ENCODE measurements at regions not wholly inside any gene's neighbourhood (a gene's known extent, or its start where the extent isn't known, plus 50 kb on each side); places are given as distances from the start of the nearest gene placed in this dataset.
A peak's percentile ranks its signal among the peaks of the same experiment; 100 is the strongest.

DNA sequence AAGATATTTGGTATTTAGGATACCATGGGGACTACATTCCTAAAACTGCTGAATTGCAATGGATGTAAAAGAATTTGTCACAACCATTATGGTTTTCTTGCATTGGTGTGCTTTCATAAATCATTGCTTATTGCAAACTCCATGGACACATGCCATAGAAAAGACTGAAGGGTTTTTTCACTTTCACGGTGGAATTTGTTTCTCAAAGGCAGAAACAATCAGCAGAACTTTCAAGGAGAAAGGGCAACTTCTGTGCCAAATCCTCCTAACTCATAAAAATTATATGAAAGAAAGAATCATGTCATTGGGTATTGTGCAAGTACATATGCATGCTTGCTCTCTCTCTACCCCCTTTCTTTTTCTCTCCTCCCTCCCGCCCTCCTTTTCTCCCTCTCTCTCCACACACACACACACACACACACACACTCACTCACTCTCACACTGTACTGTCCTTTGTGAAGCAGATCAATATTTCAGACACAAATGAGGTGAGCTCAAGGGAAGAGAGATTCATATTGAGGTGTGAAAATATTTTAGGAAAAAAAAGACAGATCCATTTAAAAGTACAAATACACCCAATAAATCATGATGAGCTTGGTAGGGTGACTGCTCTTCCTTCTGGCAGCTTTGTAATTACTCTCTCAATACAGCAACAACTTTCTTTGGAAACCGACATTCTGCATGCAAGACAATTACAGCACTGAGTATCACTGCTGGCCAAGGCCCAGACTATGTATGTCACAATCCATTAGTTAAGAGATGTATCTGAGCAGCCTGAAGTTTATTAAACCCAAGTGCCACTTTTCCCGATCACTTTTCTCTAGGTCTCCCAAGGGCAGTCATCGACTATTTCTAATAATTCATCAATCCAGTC lies 492.6 kb downstream of the TUSC7 start:
- Histone ChIP-seq H3K27me3 (no peaks in the 10 kb centered on the region), H3K36me3 (no peaks in the 10 kb centered on the region), H3K4me1 (no peaks in the 10 kb centered on the region), H3K9me3 (replicated peaks in 1 of 11) (no peaks in the 10 kb centered on the region), H3K4me2 (no peak overlapping the region), H4K20me1 (no peaks in the 10 kb centered on the region), H3K27ac (no peak overlapping the region), H3K4me3 (no peak overlapping the region), H3K9ac (no peak overlapping the region)
- no peak for TF ChIP-seq Cebpa-rat (IDR thresholded peaks at IDR 0.05)

GRCh38 chr3:117217355-117217754 lies 507.8 kb downstream of the TUSC7 start:
- Histone ChIP-seq H3K4me3 (no peak overlapping the region), H3K27me3 (no peaks in the 10 kb centered on the region), H3K4me2 (no peak overlapping the region), H4K20me1 (no peaks in the 10 kb centered on the region), H3K36me3 (no peaks in the 10 kb centered on the region), H3K27ac (no peak overlapping the region), H3K4me1 (no peaks in the 10 kb centered on the region), H3K9me3 (replicated peaks in 1 of 11) (peaks cover 0 to 7% (median 5%) of the 10 kb centered on the region in 11 experiments; a peak in 11 of 22 replicates), H3K9ac (no peak overlapping the region)
- no peak for TF ChIP-seq Cebpa-rat (IDR thresholded peaks at IDR 0.05)

- H3K9ac ChIP-seq: no peak overlapping the region
- no peaks in the 10 kb centered on the region for H3K4me1 ChIP-seq
- TF ChIP-seq Cebpa-rat (IDR thresholded peaks at IDR 0.05): no peak
- H3K27me3 ChIP-seq: no peaks in the 10 kb centered on the region
- peaks cover 0 to 2% (median under 1%) of the 10 kb centered on the region in 11 experiments; a peak in 5 of 22 replicates for H3K9me3 ChIP-seq (replicated peaks in 1 of 11)
- no peaks in the 10 kb centered on the region for H4K20me1 ChIP-seq
- H3K4me2 ChIP-seq: no peak overlapping the region
- no peaks in the 10 kb centered on the region for H3K36me3 ChIP-seq
- no peak overlapping the region for H3K27ac ChIP-seq
- H3K4me3 ChIP-seq: no peak overlapping the region
These were observed 508.3 kb downstream of the TUSC7 start for GRCh38 chr3:117217760-117218316.

GRCh38 chr3:117218641-117219048 lies 509.1 kb downstream of the TUSC7 start:
- H3K4me3 ChIP-seq: no peak overlapping the region
- no peaks in the 10 kb centered on the region for H3K27me3 ChIP-seq
- H3K9ac ChIP-seq: no peak overlapping the region
- H3K9me3 ChIP-seq (replicated peaks in 1 of 11): no peaks in the 10 kb centered on the region
- no peak overlapping the region for H3K4me2 ChIP-seq
- no peak for TF ChIP-seq Cebpa-rat (IDR thresholded peaks at IDR 0.05)
- H3K4me1 ChIP-seq: no peaks in the 10 kb centered on the region
- no peaks in the 10 kb centered on the region for H3K36me3 ChIP-seq
- no peak overlapping the region for H3K27ac ChIP-seq
- H4K20me1 ChIP-seq: no peaks in the 10 kb centered on the region

DNA sequence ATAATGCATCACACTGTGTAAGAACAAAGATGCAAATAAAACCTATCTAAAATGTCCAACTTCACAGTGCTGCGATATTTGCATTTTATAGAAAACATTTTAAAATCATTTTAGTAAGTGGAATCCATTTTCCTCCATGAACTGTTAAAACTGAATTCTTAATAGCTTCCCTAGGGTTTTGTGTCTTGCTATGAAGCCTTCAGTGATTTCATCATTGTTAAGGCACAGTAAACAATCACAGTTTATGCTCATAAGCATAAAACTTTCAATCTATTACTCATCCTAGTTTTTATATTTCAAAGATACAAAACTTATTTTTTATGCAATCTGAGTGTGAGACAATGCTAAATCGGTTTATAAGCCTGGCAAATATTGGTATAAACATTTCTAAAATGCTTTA lies 509.7 kb downstream of the TUSC7 start:
- H3K27ac ChIP-seq: no peak overlapping the region
- no peaks in the 10 kb centered on the region for H3K9me3 ChIP-seq (replicated peaks in 1 of 11)
- no peaks in the 10 kb centered on the region for H3K4me1 ChIP-seq
- H3K4me3 ChIP-seq: no peak overlapping the region
- H3K4me2 ChIP-seq: no peak overlapping the region
- H3K27me3 ChIP-seq: no peaks in the 10 kb centered on the region
- no peaks in the 10 kb centered on the region for H3K36me3 ChIP-seq
- H3K9ac ChIP-seq: no peak overlapping the region
- no peaks in the 10 kb centered on the region for H4K20me1 ChIP-seq
- no peak for TF ChIP-seq Cebpa-rat (IDR thresholded peaks at IDR 0.05)

- H3K27me3 ChIP-seq: no peaks in the 10 kb centered on the region
- H3K4me3 ChIP-seq: no peak overlapping the region
- no peak overlapping the region for H3K9ac ChIP-seq
- H3K4me1 ChIP-seq: no peaks in the 10 kb centered on the region
- H3K27ac ChIP-seq: no peak overlapping the region
- H4K20me1 ChIP-seq: no peaks in the 10 kb centered on the region
- no peak for TF ChIP-seq Cebpa-rat (IDR thresholded peaks at IDR 0.05)
- no peak overlapping the region for H3K4me2 ChIP-seq
- H3K9me3 ChIP-seq (replicated peaks in 1 of 11): no peaks in the 10 kb centered on the region
- H3K36me3 ChIP-seq: no peaks in the 10 kb centered on the region
These were observed 517.4 kb downstream of the TUSC7 start for GRCh38 chr3:117226932-117227331.

DNA sequence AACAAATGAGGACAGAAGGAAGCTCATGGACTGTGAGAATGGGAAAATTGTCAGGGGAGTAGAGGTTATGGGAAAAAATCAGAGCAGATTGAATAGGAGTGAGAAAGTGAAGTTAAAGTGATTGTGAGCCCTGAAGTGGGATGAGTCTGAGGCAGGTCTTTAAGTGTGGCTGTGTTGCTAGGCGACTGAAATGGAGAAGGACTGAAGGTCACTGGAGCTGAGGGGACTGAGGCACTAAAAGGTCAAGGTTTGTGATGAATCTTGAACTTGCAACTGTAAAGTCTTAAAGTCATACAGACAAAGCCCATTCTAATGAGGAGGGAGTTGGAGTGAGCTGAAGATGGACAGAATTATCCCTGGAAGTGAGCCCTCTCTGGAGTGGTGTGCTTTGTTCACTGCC lies 518.9 kb downstream of the TUSC7 start:
- no peak overlapping the region for H3K4me3 ChIP-seq
- no peaks in the 10 kb centered on the region for H3K36me3 ChIP-seq
- H3K9ac ChIP-seq: no peak overlapping the region
- no peaks in the 10 kb centered on the region for H3K9me3 ChIP-seq (replicated peaks in 1 of 11)
- no peaks in the 10 kb centered on the region; a peak in 1 of 20 replicates for H3K4me1 ChIP-seq
- no peak for TF ChIP-seq Cebpa-rat (IDR thresholded peaks at IDR 0.05)
- no peak overlapping the region for H3K27ac ChIP-seq
- H3K27me3 ChIP-seq: no peaks in the 10 kb centered on the region
- no peak overlapping the region for H3K4me2 ChIP-seq
- no peaks in the 10 kb centered on the region for H4K20me1 ChIP-seq

- Histone ChIP-seq H3K4me1 (peaks cover 0 to 9% (median 0%) of the 10 kb centered on the region in 10 experiments; a peak in 3 of 20 replicates), H3K27me3 (no peaks in the 10 kb centered on the region), H3K4me2 (no peak overlapping the region), H3K4me3 (no peak overlapping the region), H3K36me3 (no peaks in the 10 kb centered on the region), H3K27ac (no peak overlapping the region), H4K20me1 (no peaks in the 10 kb centered on the region), H3K9ac (no peak overlapping the region), H3K9me3 (replicated peaks in 1 of 11) (no peaks in the 10 kb centered on the region)
- TF ChIP-seq Cebpa-rat (IDR thresholded peaks at IDR 0.05): no peak
These were observed 521.3 kb downstream of the TUSC7 start for GRCh38 chr3:117230924-117231323.

DNA sequence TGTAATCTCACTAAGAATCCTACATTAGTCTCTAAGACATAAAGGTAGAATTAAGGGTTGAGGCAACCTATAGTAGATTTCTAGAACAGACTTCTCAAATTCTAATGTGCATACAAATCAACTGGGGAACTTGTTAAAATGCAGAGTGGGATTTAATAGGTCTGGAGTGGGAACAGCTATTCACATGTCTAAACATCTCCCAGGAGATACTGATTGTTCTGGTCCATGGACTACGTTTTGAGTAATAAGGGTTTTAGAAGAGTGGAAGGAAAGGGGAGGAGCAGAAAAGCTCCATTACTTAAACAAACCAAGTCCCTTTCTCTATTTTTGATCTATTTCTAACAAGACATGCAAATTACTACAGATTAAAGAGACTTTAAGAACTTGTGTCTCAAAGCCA lies 524.8 kb downstream of the TUSC7 start:
- Histone ChIP-seq H3K36me3 (no peaks in the 10 kb centered on the region), H4K20me1 (no peaks in the 10 kb centered on the region; a peak in 1 of 22 replicates), H3K4me3 (no peak overlapping the region), H3K27ac (no peak overlapping the region), H3K4me2 (peak overlapping the region in 3 of 11 experiments; percentile 4 to 25 (median 18); a peak in 5 of 22 replicates), H3K9me3 (replicated peaks in 1 of 11) (no peaks in the 10 kb centered on the region), H3K27me3 (no peaks in the 10 kb centered on the region), H3K9ac (no peak overlapping the region), H3K4me1 (peaks cover 0 to 13% (median 2%) of the 10 kb centered on the region in 10 experiments; a peak in 4 of 20 replicates)
- no peak for TF ChIP-seq Cebpa-rat (IDR thresholded peaks at IDR 0.05)

DNA sequence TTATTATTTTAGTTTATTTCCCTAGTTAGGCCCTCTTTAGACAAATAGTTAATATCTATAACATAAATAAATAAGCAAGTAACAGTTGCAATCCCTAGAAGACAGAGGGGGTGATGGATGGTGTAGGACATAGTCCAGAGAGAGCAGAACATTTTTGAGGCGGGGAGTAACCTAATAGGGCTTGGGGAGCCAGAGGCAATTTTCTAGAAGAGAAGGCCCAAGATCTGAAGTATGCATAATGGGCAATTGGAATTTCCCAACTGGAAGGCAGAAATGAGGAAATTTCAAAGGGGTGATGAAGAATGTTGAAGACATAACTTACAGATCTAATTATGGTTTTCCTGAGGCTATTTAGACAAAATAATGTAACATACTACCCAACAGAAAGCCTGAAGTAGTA lies 525.7 kb downstream of the TUSC7 start:
- no peaks in the 10 kb centered on the region for H3K27me3 ChIP-seq
- no peak overlapping the region; a peak in 2 of 22 replicates for H3K4me2 ChIP-seq
- no peak overlapping the region for H3K9ac ChIP-seq
- peaks cover 0 to 13% (median 2%) of the 10 kb centered on the region in 10 experiments; a peak in 4 of 20 replicates for H3K4me1 ChIP-seq
- no peaks in the 10 kb centered on the region; a peak in 1 of 22 replicates for H4K20me1 ChIP-seq
- no peaks in the 10 kb centered on the region for H3K36me3 ChIP-seq
- H3K9me3 ChIP-seq (replicated peaks in 1 of 11): no peaks in the 10 kb centered on the region
- no peak for TF ChIP-seq Cebpa-rat (IDR thresholded peaks at IDR 0.05)
- no peak overlapping the region for H3K4me3 ChIP-seq
- H3K27ac ChIP-seq: no peak overlapping the region
